Spleen (tissue), 7 donors: ENCODE measurements at regions not wholly inside any gene's neighbourhood (a gene's known extent, or its start where the extent isn't known, plus 50 kb on each side); places are given as distances from the start of the nearest gene placed in this dataset.

Experiments
- CTCF ChIP-seq, 11 experiments: fragments of 200-600 bp in 7 of 11; fragments of 450-650 bp in 4 of 11; sonication (generic) in 4 of 11; IDR thresholded peaks in 8 of 11; conservative IDR thresholded peaks in 3 of 11; 1 replicate in 7 of 11; 2 replicates in 4 of 11; pipeline versions ENCODE4 v1.4.0 to v1.8.0; 2016 to 2021; ENCODE audit warnings: antibody characterized with exemption in 11 of 11, inconsistent platforms in 4 of 11, mild to moderate bottlenecking in 1 of 11
- POLR2A ChIP-seq, 3 donors: fragments of 450-650 bp; IDR thresholded peaks; one replicate each; pipeline ENCODE4 v1.5.1; 2017; ENCODE audit warnings: antibody characterized with exemption in 3 of 3, mild to moderate bottlenecking in 1 of 3
- POLR2AphosphoS5 ChIP-seq, 3 donors: sonication (generic); formaldehyde crosslinking; IDR thresholded peaks; one replicate each; pipeline ENCODE4 v1.5.1; 2017; ENCODE audit warnings: antibody characterized with exemption in 3 of 3
- donor health status: DM: no; HTN: no; CAD: no; lungs with moderate emphysema.
- donor health status: DM: no; HTN: no; CAD: no.
- donor health status: DM: no; HTN: no; CAD: no.

GRCh38 chr16:48845261-48845660, 235.3 kb upstream of the N4BP1 start:
- no peak for TF ChIP-seq CTCF (IDR thresholded peaks at IDR 0.05 in 8 of 11, conservative IDR thresholded peaks at IDR 0.05 in 3 of 11)
- no peak for TF ChIP-seq POLR2AphosphoS5 (IDR thresholded peaks at IDR 0.05)
- no peak for TF ChIP-seq POLR2A (IDR thresholded peaks at IDR 0.05)
